Nephron progenitor cell (in vitro differentiated cells): ENCODE measurements at regions not wholly inside any gene's neighbourhood (a gene's known extent, or its start where the extent isn't known, plus 50 kb on each side); places are given as distances from the start of the nearest gene placed in this dataset.

ENCODE experiments used
- DNase-seq: peaks from one replicate; pipeline ENCODE4 v3.0.0; 2021
- H3K27ac Mint-ChIP-seq: 2 replicates; pipeline ENCODE4 v1.8.0; 2021; ENCODE audit warnings: mild to moderate bottlenecking, moderate library complexity, mixed read lengths
- H3K27me3 Mint-ChIP-seq: 2 replicates; pipeline ENCODE4 v1.8.0; 2021; ENCODE audit warnings: mild to moderate bottlenecking, low read depth, mixed read lengths; ENCODE audit not compliant: poor library complexity
- H3K36me3 Mint-ChIP-seq: 2 replicates; pipeline ENCODE4 v1.8.0; 2021; ENCODE audit warnings: low read depth, mixed read lengths
- H3K4me1 Mint-ChIP-seq: 2 replicates; pipeline ENCODE4 v1.8.0; 2021; ENCODE audit warnings: mixed read lengths
- H3K4me3 Mint-ChIP-seq: 2 replicates; pipeline ENCODE4 v1.8.0; 2021; ENCODE audit warnings: mild to moderate bottlenecking, moderate library complexity, mixed read lengths
- H3K9me3 Mint-ChIP-seq: 2 replicates; pipeline ENCODE4 v1.8.0; 2021; ENCODE audit warnings: mild to moderate bottlenecking, moderate library complexity, mixed read lengths
- TF ChIP-seq, protein P1 (sequence below): fragments of 200-600 bp; sonication (generic); IDR thresholded peaks from 2 replicates; pipeline ENCODE4 v1.5.0; 2021; ENCODE audit warnings: antibody characterized with exemption

DNA sequence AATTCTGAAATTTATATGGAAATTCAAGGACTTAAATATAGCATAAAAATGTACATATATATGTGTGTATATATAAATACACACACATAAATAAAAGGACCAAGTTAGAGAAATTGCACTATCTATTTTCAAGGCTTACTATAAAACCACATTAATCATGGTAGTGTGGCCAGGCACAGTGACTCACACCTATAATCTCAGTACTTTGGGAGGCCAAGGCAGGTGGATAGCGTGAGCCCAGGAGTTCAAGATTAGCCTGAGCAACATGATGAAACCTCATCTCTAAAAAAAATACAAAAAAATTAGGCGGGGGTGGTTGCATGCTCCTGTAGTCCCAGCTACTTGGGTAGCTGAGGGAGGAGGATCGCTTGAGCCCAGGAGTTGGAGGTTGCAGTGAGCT is 171.4 kb upstream of the GORAB start:
- TF ChIP-seq, protein P1, sequence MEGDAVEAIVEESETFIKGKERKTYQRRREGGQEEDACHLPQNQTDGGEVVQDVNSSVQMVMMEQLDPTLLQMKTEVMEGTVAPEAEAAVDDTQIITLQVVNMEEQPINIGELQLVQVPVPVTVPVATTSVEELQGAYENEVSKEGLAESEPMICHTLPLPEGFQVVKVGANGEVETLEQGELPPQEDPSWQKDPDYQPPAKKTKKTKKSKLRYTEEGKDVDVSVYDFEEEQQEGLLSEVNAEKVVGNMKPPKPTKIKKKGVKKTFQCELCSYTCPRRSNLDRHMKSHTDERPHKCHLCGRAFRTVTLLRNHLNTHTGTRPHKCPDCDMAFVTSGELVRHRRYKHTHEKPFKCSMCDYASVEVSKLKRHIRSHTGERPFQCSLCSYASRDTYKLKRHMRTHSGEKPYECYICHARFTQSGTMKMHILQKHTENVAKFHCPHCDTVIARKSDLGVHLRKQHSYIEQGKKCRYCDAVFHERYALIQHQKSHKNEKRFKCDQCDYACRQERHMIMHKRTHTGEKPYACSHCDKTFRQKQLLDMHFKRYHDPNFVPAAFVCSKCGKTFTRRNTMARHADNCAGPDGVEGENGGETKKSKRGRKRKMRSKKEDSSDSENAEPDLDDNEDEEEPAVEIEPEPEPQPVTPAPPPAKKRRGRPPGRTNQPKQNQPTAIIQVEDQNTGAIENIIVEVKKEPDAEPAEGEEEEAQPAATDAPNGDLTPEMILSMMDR: no peak
- H3K4me3 Mint-ChIP-seq: no peak overlapping the region
- DNase-seq: no peak
- H3K9me3 Mint-ChIP-seq: peaks cover 9% of the 10 kb centered on the region
- no peaks in the 10 kb centered on the region for H3K27me3 Mint-ChIP-seq
- H3K27ac Mint-ChIP-seq: no peak overlapping the region
- no peaks in the 10 kb centered on the region for H3K4me1 Mint-ChIP-seq
- no peaks in the 10 kb centered on the region for H3K36me3 Mint-ChIP-seq

DNA sequence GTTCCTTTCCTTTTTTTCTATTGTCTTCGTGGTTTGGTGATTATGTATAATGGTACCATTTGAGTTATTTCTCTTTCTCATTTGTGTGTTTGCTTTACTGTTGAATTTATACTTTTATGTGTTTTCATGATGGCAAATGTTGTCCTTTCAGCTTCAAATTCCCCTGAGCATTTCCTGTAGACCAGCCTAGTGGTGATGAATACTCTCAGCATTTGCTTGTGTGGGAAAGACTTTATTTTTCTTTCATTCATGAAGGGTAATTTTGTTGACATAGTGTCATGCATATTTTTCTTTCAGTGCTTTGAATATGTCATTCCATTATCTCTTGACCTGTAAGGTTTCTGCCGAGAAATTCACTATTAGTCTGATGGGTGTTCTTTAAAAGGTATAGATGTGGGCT is 166.6 kb upstream of the GORAB start:
- H3K4me3 Mint-ChIP-seq: no peak overlapping the region
- no peak for DNase-seq

DNA sequence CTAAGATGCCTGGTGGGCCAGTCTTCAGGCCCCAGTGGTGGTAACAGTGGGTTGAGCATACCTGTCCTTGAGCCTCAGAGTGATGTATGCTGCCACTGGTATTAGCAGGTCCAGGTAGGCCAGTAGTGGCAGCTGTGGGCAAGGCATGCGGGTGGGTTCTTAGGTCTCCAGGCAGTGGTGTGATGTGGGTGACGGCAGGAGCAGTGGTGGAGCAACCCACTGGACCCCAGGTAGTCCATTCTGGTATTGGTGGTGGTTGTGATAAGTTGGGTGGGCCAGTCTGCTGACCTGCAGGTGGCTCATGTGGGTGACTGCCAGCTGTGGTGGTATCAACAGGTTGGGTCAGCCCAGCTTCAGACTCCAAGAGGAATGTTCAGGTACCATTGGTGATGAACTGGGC is 165.0 kb upstream of the GORAB start:
- Mint-ChIP-seq H3K27me3 (no peaks in the 10 kb centered on the region), H3K9me3 (peaks cover 12% of the 10 kb centered on the region), H3K4me1 (no peaks in the 10 kb centered on the region), H3K4me3 (no peak overlapping the region), H3K27ac (no peak overlapping the region), H3K36me3 (no peaks in the 10 kb centered on the region)
- DNase-seq: no peak
- TF ChIP-seq, protein P1: no peak

More for the DNA sequence above, 166.6 kb upstream of the GORAB start:
- no peak overlapping the region for H3K27ac Mint-ChIP-seq
- H3K36me3 Mint-ChIP-seq: no peaks in the 10 kb centered on the region
- no peaks in the 10 kb centered on the region for H3K4me1 Mint-ChIP-seq
- TF ChIP-seq, protein P1: no peak
- no peaks in the 10 kb centered on the region for H3K27me3 Mint-ChIP-seq
- H3K9me3 Mint-ChIP-seq: peaks cover 12% of the 10 kb centered on the region

DNA sequence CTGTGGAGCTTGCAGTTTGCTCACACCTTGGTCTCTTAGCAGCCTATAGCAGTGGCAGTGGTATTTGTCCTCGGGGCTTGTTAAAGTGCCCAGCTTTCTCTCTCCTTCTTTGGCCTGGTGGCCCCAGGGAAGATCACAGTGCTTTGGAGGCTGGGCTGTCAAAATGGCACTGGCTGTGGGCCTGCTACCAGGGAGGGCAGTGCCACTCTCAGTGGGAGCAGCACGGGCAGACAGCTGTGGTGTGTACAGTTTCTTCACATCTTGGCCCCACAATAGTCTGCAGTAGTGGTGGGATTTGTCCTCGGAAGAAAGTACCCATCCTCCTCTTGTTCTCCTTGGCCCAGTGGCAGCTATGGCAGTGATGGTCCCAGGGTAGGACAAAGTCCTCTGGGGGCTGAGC is 164.4 kb upstream of the GORAB start:
- no peak overlapping the region for H3K4me3 Mint-ChIP-seq

DNA sequence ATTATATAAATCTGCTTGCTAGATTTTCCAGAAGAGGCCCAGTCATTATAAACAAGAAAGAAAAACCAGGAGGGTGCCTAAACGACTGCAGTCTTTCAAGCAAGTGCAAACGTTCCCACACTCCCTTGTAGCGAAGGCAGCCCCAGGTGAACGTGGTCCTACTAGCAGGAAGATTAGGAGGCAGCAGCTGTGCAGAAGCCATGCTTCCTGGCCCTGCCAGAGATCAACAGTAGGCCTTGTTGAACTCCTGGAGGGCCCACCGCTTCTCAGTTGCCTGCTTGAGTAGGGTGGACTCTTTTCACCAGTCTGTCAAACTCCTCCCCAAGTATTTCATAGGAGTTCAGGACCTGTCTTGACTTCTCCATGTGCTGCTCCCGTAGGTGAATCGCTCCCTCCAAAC is 163.0 kb upstream of the GORAB start:
- Mint-ChIP-seq H3K4me3 (no peak overlapping the region), H3K9me3 (peaks cover 7% of the 10 kb centered on the region)

More for the DNA sequence above, 164.4 kb upstream of the GORAB start:
- H3K27me3 Mint-ChIP-seq: no peaks in the 10 kb centered on the region
- peaks cover 12% of the 10 kb centered on the region for H3K9me3 Mint-ChIP-seq
- H3K27ac Mint-ChIP-seq: no peak overlapping the region
- H3K36me3 Mint-ChIP-seq: no peaks in the 10 kb centered on the region
- no peaks in the 10 kb centered on the region for H3K4me1 Mint-ChIP-seq
- DNase-seq: no peak
- TF ChIP-seq, protein P1: no peak

DNA sequence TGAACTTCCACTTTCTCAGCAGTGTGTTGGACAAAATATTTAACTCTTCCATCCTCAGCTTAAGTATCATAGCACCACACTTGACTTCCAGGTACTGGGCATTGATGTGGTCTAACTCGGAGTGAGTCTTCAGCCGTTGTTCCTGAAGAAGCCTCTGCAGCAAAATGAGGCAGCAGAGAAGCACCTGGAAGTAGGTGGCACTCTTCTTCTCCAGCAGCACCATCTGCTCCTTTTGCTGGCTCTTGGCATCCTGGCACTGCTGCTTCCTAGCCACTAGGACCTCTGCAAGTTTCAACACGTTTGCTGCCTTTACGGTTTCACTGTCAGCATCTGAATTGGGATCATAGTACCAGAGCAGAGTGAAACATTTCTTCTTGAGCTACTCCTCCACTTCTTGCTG is 162.5 kb upstream of the GORAB start:
- TF ChIP-seq, protein P1: no peak
- no peaks in the 10 kb centered on the region for H3K36me3 Mint-ChIP-seq
- H3K4me1 Mint-ChIP-seq: no peaks in the 10 kb centered on the region
- DNase-seq: no peak
- H3K9me3 Mint-ChIP-seq: peaks cover 7% of the 10 kb centered on the region
- no peak overlapping the region for H3K27ac Mint-ChIP-seq
- no peaks in the 10 kb centered on the region for H3K27me3 Mint-ChIP-seq
- no peak overlapping the region for H3K4me3 Mint-ChIP-seq

More for the DNA sequence above, 163.0 kb upstream of the GORAB start:
- Mint-ChIP-seq H3K36me3 (no peaks in the 10 kb centered on the region), H3K27ac (no peak overlapping the region), H3K27me3 (no peaks in the 10 kb centered on the region), H3K4me1 (no peaks in the 10 kb centered on the region)
- TF ChIP-seq, protein P1: no peak
- DNase-seq: no peak
